ENCODE measurements at regions not wholly inside any gene's neighbourhood (a gene's known extent, or its start where the extent isn't known, plus 50 kb on each side); places are given as distances from the start of the nearest gene placed in this dataset.

GRCh38 chr3:102195198-102195948, 239.4 kb upstream of the ZPLD1 start:
- CTCF ChIA-PET, result no interaction called here
- POLR2A ChIA-PET, result no interaction called here

GRCh38 chr3:102200126-102200525, 234.7 kb upstream of the ZPLD1 start:
- POLR2A ChIA-PET, result no interaction called here
- CTCF ChIA-PET, result no interaction called here

GRCh38 chr3:102200560-102200959, 234.3 kb upstream of the ZPLD1 start:
- CTCF ChIA-PET, result no interaction called here
- POLR2A ChIA-PET, result no interaction called here

GRCh38 chr3:102205647-102206046, 229.2 kb upstream of the ZPLD1 start:
- ChIA-PET POLR2A (no interaction called here), CTCF (no interaction called here)

GRCh38 chr3:102206511-102207031, 228.2 kb upstream of the ZPLD1 start:
- ChIA-PET CTCF (no interaction called here), POLR2A (no interaction called here)

- CTCF ChIA-PET, result no interaction called here
- POLR2A ChIA-PET, result no interaction called here
These were observed 227.7 kb upstream of the ZPLD1 start for GRCh38 chr3:102207151-102207571.

GRCh38 chr3:102215166-102215565, 219.6 kb upstream of the ZPLD1 start:
- ChIA-PET CTCF (interaction anchor here (0.6 kb wide), 1 partner anchor 524 kb away, joined by 4 read pairs; no protein-coding TSS in a partner anchor), POLR2A (no interaction called here)

- CTCF ChIA-PET, result interaction anchor here (1.0 to 1.3 kb wide), 2 partner anchors 413 to 420 kb away, joined by 3 read pairs; no protein-coding TSS in a partner anchor
- POLR2A ChIA-PET, result no interaction called here
These were observed 211.7 kb upstream of the ZPLD1 start for GRCh38 chr3:102223132-102223531.

GRCh38 chr3:102224171-102224570, 210.6 kb upstream of the ZPLD1 start:
- CTCF ChIA-PET, result interaction anchor here (1.4 to 2.6 kb wide), 3 partner anchors 413 to 421 kb away, joined by 4 to 20 read pairs (median 11); no protein-coding TSS in a partner anchor
- POLR2A ChIA-PET, result interaction anchor here (1.7 kb wide), 1 partner anchor 375 kb away, joined by 7 read pairs; the partner anchor contains the start of gene NFKBIZ

GRCh38 chr3:102225005-102225404, 209.8 kb upstream of the ZPLD1 start:
- CTCF ChIA-PET, result interaction anchor here (0.7 to 2.6 kb wide), 11 partner anchors 13 to 422 kb away, joined by 3 to 20 read pairs (median 4); no protein-coding TSS in a partner anchor
- POLR2A ChIA-PET, result interaction anchor here (1.1 to 1.7 kb wide), 2 partner anchors 376 to 395 kb away, joined by 3 to 7 read pairs; partner anchors contain the start of gene NFKBIZ

GRCh38 chr3:102225407-102226132, 209.2 kb upstream of the ZPLD1 start:
- POLR2A ChIA-PET, result interaction anchor here (1.1 to 1.7 kb wide), 2 partner anchors 376 to 396 kb away, joined by 3 to 7 read pairs; partner anchors contain the start of gene NFKBIZ
- CTCF ChIA-PET, result interaction anchor here (0.7 to 2.6 kb wide), 12 partner anchors 14 to 539 kb away, joined by 3 to 20 read pairs (median 4); partner anchors contain the start of gene RPL24

- ChIA-PET POLR2A (no interaction called here), CTCF (interaction anchor here (1.0 kb wide), 1 partner anchor 540 kb away, joined by 3 read pairs; the partner anchor contains the start of gene RPL24)
These were observed 208.4 kb upstream of the ZPLD1 start for GRCh38 chr3:102226463-102226862.

- CTCF ChIA-PET, result interaction anchor here (0.7 to 2.6 kb wide), 18 partner anchors 8 to 533 kb away, joined by 3 to 23 read pairs (median 4); no protein-coding TSS in a partner anchor
- POLR2A ChIA-PET, result no interaction called here
These were observed 205.7 kb upstream of the ZPLD1 start for GRCh38 chr3:102229062-102229655.

GRCh38 chr3:102230057-102230456, 204.8 kb upstream of the ZPLD1 start:
- POLR2A ChIA-PET, result no interaction called here
- CTCF ChIA-PET, result interaction anchor here (0.6 to 2.6 kb wide), 8 partner anchors 9 to 448 kb away, joined by 3 to 23 read pairs (median 6); no protein-coding TSS in a partner anchor

- ChIA-PET POLR2A (no interaction called here), CTCF (no interaction called here)
These were observed 200.9 kb upstream of the ZPLD1 start for GRCh38 chr3:102233881-102234280.

GRCh38 chr3:102235679-102236078, 199.1 kb upstream of the ZPLD1 start:
- CTCF ChIA-PET, result no interaction called here

GRCh38 chr3:102237181-102237580, 197.6 kb upstream of the ZPLD1 start:
- ChIA-PET POLR2A (no interaction called here), CTCF (interaction anchor here (1.1 kb wide), 1 partner anchor 8 kb away, joined by 3 read pairs; no protein-coding TSS in a partner anchor)

More at GRCh38 chr3:102235679-102236078, 199.1 kb upstream of the ZPLD1 start:
- POLR2A ChIA-PET, result no interaction called here

GRCh38 chr3:102237838-102238237, 197.0 kb upstream of the ZPLD1 start:
- ChIA-PET POLR2A (no interaction called here), CTCF (interaction anchor here (1.1 kb wide), 1 partner anchor 9 kb away, joined by 3 read pairs; no protein-coding TSS in a partner anchor)

GRCh38 chr3:102238362-102238761, 196.5 kb upstream of the ZPLD1 start:
- ChIA-PET POLR2A (no interaction called here), CTCF (no interaction called here)

GRCh38 chr3:102240720-102241119, 194.1 kb upstream of the ZPLD1 start:
- ChIA-PET POLR2A (no interaction called here), CTCF (no interaction called here)

Data from activated CD8-positive, alpha-beta memory T cell treated with anti-CD3 and anti-CD28 coated beads for 36 hours (primary cell).